Suppressor macrophage treated with lipopolysaccharide for 1 hour (primary cell): ENCODE measurements at regions not wholly inside any gene's neighbourhood (a gene's known extent, or its start where the extent isn't known, plus 50 kb on each side); places are given as distances from the start of the nearest gene placed in this dataset.

Experiments used
- DNase-seq, 3 donors: peaks; one replicate each; pipeline ENCODE4 v3.0.0-alpha.2; 2020 to 2022

- DNase-seq, result no peak
Observed at GRCh38 chr11:71356280-71356876, 91.8 kb downstream of the DHCR7 start.

GRCh38 chr11:71355281-71355680 lies 92.9 kb downstream of the DHCR7 start:
- peak in 2 of 3 donors; percentile 24 to 28 for DNase-seq

- DNase-seq, result no peak
Observed at GRCh38 chr11:71354394-71355105, 93.6 kb downstream of the DHCR7 start.

GRCh38 chr11:71352748-71353147 lies 95.4 kb downstream of the DHCR7 start:
- no peak for DNase-seq

- DNase-seq, result no peak
Observed at GRCh38 chr11:71352226-71352625, 96.0 kb downstream of the DHCR7 start.

GRCh38 chr11:71349627-71350026 lies 97.2 kb upstream of the SHANK2 start:
- DNase-seq, result no peak

- DNase-seq, result no peak
Observed at GRCh38 chr11:71343828-71344400, 91.5 kb upstream of the SHANK2 start.

GRCh38 chr11:71342951-71343827 lies 90.8 kb upstream of the SHANK2 start:
- DNase-seq, result peak in 2 of 3 donors; percentile 26 to 49

GRCh38 chr11:71342116-71342515 lies 89.7 kb upstream of the SHANK2 start:
- no peak for DNase-seq

- no peak for DNase-seq
Observed at GRCh38 chr11:71341596-71341995, 89.2 kb upstream of the SHANK2 start.

GRCh38 chr11:71341173-71341572 lies 88.8 kb upstream of the SHANK2 start:
- no peak for DNase-seq

GRCh38 chr11:71340086-71340606 lies 87.8 kb upstream of the SHANK2 start:
- no peak for DNase-seq

- DNase-seq, result no peak
Observed at GRCh38 chr11:71339396-71339881, 87.1 kb upstream of the SHANK2 start.

- no peak for DNase-seq
Observed at GRCh38 chr11:71338801-71339395, 86.5 kb upstream of the SHANK2 start.

GRCh38 chr11:71336996-71337754 lies 84.8 kb upstream of the SHANK2 start:
- no peak for DNase-seq

GRCh38 chr11:71336176-71336995 lies 84.0 kb upstream of the SHANK2 start:
- DNase-seq, result no peak

GRCh38 chr11:71335371-71335770 lies 83.0 kb upstream of the SHANK2 start:
- no peak for DNase-seq

GRCh38 chr11:71334191-71334590 lies 81.8 kb upstream of the SHANK2 start:
- DNase-seq, result no peak

- DNase-seq, result no peak
Observed at GRCh38 chr11:71333473-71333872, 81.1 kb upstream of the SHANK2 start.

- DNase-seq, result no peak
Observed at GRCh38 chr11:71332447-71332846, 80.1 kb upstream of the SHANK2 start.

GRCh38 chr11:71332046-71332445 lies 79.7 kb upstream of the SHANK2 start:
- DNase-seq, result no peak
